Hypothalamus (tissue), 51 donors: ENCODE measurements at regions not wholly inside any gene's neighbourhood (a gene's known extent, or its start where the extent isn't known, plus 50 kb on each side); places are given as distances from the start of the nearest gene placed in this dataset.

Experiments used
- DNase-seq, 51 donors: peaks; one replicate each; lab custom pipeline; 2025; lab: John Stamatoyannopoulos, UW

DNA sequence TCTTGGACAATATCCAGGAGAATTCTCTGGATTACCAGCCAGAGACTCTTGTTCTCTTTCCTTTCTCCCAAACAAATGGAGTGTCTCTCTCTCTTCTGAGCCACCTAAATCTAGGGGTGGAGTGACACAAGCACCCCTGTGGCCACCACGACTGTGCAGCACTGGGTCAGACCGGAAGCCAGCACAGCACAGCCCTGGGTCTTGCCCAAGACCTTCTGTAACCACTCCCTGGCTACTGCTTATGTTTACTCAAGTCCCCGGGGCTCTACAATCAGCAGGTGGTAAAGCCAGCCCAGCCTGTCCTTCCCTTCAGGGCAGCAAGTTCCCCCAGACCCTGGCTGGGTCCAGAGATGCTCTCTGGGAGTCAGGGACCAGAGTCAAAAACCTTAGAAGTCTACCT lies 110.0 kb upstream of the TUT7 start:
- DNase-seq, result no peak

DNA sequence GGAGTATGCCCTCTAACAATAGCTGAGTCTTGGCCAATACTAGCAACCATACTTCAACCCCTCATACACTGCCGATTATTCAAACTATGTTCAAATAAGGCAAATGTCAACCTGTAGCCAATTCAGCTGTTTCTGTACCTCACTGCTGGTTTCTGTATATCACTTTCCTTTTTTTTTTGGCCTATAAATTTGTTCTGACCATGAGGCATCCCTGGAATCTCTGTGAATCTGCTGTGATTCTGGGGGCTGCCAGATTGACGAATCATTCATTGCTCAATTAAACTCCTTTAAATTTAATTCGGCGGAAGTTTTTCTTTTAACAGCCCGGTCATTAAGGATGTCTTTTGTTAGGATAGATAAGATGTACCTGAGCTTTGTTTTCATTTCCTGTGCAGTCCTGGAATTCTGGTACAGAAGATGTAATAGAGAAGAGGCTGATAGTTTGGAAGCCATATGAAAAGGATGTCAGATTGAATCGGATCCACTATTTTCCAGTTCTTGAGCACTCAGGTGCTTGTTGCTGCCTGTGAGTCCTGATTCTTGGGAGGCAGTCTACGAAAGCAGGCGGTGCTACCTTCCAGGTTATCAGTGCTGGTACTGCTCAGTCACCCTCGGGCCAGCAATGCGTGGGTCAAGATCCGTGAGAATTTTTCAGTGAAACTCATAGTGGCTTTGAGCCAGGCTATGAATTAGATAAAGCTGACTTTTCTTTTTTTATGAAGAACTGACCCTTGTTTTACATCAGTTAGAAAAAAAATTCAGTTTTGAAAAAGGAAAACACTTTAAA lies 106.2 kb upstream of the TUT7 start:
- no peak for DNase-seq

DNA sequence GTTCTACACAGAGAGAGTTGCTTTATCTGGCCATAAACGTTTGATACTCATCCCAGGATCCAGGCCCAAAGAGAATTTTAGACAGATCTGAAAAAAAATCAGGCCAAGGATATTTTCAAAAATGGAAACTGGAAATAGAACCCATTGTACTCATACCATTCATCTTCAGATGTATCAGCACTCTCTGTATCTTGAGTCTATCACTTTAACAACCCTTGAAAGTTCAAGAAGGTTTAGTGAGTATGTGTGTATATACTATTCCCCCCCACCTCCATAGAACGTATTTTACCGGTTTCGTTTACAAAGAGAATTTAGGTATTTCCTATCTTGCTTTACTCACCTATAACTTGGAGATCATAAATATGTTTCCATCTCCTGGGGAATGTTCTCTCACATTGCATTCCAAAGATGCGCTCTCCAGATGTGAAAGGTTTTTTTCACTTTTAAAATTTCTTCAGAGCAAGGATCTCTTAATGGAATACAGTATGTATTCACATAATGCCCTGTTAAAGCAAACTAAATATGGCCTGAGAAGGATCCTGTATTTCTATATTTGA lies 105.5 kb upstream of the TUT7 start:
- DNase-seq, result no peak

DNA sequence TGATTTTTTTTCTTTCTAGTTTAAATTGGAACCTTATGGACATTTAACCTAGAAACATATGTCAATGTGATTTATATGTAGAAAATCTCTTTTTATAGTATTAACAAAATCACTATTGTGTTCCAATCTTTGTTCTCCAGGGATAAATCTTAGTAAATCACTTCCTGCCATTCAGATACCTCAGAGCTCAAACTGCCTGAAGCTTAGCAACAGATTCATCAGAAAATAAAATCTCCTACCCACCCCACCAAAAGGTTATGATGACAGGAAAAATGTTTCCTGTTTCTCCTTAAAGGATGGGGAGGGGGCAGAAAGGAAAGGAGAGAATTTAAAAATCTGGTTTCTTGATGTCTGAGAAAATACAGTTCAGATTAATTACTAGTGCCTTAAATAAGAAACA lies 105.0 kb upstream of the TUT7 start:
- DNase-seq, result no peak

DNA sequence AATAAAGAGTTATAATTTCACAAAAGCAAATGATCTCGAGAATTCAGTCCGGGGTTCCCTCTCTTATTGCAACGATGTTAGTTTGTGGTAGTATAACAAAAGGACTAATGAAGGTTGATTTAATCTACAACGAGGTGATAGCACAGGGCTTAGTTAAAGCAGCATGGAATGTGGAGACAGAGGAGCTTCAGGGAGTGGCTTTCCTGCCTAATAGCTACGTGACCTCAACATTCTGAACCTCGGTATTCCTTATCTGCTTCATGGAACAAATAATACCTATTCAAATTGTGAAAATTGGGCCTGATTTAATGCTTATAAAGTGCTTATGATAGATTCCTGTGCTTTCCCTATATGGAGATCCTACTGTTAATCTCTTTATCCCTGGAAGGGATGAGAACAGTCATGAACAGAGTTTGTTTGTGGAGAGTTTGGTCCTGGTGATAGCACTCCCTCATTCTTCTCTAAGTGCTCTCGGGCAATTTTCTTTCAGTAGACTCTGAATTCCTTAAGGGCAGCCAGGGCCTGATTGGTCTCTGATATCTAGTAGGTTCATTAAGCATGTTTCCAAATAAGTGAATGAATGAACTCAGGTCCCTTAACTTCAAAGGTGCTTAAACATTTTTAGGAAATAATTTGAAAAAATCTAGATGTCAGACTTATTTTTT lies 104.1 kb upstream of the TUT7 start:
- no peak for DNase-seq

DNA sequence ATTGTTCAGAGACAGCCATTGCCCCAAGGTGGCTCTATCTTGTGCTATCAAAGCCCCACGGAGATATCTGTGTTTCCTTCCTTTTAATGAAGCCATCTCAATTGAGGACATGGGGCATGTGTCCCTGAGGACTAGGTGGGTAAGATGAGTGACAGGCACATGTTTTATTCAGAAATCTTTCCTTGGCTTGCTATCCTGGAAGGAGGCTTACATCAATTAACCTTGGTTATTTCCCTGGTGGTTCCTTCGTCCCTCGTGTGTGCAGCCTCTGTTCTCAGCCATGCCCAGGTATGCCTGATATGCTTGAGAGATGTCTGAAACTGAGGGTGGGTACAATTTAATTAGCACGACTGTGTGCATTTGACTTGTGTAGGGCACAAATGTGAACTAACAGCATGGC lies 102.2 kb upstream of the TUT7 start:
- DNase-seq, result no peak

DNA sequence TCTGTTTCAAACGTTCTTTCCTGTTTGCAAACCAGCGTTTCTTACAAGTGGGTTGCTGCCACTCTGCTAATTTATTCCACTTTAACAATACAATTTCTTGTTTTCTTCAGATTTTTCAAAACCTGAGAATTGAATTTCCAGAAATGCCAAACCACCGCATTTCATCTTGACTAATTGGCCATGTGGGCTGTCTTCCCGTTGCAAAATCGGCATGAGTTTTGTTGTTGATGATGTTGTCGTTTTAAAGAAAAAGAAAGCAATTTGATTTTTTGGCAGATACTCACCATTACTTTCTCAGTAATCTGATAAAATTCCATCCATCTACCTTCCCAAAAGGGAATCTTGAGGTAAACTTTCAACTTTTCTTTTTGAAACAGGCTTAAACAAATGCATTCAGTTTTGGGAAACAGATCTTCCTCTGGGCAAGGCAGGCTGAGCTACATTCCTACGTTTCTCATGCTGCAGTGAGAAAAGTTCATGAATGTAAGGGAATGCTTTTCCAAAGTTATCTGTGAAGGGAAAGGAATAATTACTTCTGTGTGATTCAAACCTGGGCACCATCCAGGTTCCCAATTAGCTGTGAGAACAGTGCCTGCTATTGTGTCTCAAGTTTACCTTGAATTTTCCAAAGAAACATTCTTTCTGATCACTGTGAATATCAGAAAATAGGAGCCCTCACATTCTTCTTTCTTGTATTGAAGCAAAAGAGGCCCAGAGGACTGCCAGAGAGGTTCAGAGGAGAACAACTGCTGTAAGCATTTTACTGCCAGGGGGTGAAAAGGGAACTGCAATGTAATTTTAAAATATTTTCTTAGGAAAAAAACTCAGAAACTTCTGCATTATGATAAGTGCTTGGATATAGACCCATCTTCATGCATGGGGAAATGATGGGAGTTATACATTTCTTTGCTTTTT lies 100.7 kb upstream of the TUT7 start:
- DNase-seq, result no peak

DNA sequence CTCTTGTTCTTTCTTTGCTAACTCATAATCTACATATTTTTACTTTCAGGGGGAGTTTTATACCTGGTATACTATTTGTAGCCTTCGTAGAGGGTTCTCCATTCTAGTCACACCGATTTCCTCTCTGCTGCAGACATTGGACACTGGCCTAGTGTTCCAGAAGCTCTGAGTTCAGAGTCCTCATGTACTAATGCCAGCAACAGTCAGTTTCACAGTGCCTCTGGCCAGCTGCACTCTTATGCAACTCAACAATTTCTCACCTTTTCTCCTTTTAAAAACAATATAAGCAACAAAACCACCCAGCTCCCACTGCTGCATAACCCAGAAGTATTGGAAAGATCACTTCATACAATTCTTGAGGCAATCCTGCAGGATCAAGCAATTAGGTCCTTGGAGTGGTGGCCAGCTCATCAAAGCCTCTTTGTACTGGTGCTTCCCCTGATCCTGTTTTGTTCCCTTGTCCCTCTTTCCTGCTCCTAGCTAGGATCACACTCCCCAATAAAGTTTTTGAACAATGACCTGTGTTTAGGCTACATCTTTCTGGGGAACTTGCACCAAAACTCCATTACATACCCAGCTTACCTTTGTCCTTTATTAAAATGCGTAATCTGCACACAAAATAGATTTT lies 98.1 kb upstream of the TUT7 start:
- no peak for DNase-seq

DNA sequence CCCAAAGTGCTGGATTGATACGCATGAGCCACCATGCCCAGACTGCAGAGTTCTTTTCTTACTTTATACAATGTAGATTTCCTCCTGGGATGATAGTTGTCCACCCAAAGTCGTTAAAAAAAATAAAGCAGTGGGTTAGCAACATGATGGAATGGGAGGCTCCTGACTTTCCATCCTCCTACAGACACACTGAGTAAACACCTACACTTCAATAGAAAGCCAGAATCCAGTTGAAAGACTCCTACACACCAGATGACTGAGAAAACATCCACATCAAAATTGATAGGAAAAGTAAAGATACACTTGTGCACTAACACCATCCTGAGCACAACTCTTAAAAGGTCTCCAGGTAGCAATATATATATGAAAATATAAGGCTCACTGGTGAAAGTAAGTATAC lies 95.0 kb upstream of the TUT7 start:
- DNase-seq, result no peak

DNA sequence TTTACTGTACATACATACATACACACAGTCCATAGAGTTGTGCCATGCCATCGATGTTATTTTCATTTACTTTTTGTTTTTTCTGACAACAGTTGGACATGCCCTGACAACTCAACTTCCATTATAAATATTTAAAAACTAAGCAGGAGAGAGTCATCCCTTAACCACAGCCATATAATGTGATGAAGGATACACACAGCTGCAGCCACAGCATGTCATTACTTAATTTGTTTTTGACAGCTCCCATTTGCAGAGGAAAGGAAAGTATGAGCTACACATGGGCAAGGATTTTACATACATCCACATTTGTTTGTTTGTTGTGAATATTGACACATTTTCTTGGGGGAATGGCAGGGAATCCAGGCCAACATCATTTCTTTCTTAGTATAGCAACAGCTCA lies 91.5 kb upstream of the TUT7 start:
- no peak for DNase-seq

DNA sequence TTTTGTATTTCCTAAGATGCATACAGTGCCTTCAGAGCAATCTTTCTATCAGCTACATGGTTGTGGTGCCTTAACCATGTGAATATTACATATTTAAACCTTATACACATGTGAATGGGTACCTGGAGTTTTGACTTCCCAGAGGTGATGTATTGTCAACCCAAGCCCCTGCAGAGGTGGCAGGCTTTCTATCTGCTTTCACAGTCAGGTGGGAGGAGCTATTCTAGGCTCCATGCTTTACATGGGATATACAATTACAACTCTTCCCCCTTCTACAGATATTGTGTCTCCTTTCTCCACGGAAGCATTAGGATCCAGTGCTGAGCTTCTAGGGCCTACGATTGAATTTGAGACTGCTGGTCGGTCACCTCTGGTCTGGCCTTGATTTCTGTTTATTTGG lies 89.8 kb upstream of the TUT7 start:
- no peak for DNase-seq

DNA sequence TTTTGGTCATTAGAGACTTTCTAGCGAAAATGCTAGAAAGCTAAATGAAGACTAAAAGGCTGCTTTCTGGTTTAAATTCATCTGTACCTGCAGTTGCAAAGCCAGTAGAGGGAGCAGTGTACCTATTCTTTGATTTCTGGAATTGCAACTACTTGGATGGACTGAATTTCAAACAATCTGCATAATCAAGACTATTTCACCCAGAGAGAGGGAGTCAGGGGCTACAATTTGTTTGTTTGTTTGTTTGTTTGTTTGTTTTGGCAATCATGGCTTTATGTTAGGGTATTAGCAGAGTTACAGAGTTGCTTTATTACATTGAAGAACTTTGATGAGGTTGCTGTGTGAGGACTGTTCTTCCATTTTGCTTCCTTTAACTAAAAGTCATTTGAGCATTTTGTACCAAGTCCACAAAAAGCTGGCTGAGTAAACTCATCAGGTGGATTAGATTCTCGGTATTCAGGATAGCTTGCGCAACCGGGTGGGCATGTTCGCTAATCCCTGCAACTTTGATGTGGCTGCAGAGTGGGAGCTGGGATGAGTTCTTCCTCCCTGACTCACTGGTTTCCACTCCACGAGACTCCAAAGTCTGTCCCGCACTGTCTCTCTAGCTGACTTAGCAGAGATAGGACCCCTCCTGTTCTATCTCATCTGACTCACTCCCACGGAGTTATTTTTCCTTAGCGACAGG lies 80.0 kb upstream of the TUT7 start:
- peak in 2 of 51 donors; percentile 11 to 46 for DNase-seq

DNA sequence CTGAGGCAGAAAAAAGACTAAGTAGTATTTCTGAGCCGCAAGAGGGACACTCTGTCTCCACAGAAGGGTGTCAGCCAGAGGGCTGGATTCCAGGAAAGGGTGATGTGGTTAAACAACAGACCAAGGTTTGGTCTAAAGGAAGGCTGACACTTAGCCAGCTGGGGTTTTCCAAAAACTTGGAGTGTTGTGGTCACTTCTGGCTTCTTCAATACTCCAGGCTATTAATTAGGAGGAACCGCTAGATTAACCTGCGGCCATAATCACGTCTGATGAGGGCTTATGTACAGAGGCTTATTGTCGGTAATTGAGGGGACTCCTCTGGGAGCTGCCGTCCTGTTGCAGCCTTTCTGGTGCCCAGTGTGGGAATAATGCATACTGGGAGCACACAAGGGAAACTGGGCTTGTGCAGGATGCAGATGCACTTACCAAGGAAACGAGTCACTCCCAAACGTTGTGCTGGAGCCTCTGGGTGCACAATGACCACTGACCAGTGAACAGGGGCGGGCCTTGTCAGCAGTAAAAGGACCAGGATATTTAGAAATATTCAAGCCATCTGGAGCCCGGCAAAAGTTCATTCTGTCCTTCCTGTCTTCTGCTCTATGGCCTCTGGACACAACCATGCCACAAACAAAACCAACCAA lies 70.2 kb upstream of the TUT7 start:
- no peak for DNase-seq

DNA sequence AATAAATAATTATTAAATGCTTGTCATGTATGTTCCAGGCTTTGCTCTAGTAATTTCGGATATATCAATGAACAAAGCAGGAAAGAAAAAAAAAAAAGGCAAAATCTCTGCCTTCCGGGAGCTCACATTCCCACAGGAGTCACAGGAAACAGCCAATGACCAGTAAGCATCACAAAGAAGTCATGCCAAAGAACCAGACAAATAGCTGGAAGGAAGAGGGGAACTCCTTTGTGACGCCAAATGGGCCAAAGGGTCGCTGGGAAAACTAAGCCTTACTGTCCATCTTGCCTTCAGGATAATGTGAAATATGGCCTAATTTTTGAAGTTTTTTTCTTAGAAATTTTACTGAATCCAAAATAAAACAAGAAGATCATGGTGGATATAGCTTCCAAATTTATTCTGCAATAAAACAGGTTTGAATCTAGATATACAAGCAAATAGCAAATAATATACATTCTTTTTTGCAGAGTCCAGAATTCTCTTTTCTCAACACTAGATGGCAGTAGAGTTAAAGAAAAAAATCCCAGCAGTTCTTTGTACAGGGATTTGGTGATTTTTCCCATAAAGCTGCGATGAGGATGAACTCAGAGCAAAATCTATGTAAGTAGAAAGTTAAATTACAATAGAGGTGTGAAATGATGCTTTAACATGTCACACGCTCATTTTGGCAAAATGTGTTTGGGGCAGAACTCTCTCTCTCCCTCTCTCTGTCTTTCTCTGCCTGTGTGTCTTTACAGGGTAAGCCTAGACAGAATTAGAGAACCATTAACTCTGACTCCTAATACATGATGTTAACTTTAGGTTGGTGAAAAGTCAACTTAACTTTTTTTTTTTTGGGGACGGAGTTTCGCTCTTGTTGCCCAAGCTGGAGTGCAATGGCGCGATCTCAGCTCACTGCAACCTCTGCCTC lies 60.0 kb upstream of the TUT7 start:
- DNase-seq, result peak in 1 of 51 donors; percentile 28

DNA sequence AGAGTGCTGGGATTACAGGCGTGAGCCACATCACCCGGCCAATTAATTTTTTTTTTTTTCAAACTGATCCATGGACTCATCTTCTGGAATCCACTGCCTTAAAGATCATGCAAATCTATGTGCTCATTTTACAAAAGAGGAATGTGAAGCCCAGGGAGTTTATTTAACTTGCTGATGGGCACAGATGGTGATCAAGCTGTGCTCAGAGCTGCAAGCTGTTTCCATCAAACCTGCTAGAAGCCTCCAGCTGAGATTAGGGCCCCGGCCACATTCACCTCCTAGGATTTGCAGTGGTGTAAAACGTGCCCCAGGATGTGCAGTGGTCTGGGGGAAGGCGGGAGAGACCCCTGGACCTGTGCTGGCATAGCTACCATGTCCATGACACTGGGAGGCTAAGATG lies 56.1 kb upstream of the TUT7 start:
- no peak for DNase-seq

DNA sequence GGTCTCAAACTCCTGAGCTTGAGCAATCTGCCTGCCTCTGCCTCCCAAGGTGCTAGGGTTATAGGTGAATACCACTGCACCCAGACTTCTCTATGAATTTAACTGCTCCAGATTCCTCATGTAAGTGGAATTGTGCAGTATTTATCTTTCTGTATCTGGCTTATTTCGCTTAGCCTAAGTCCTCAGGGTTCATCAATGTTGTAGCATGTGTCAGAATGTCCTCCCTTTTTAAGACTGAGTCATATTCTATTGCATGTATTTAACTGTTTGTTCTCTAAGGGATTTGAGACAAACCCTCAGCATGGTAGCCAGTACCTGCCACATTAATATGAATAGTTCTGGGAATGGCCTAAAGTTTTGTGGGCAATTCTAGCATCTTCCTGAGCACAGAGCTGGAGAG lies 53.9 kb upstream of the TUT7 start:
- DNase-seq, result no peak

DNA sequence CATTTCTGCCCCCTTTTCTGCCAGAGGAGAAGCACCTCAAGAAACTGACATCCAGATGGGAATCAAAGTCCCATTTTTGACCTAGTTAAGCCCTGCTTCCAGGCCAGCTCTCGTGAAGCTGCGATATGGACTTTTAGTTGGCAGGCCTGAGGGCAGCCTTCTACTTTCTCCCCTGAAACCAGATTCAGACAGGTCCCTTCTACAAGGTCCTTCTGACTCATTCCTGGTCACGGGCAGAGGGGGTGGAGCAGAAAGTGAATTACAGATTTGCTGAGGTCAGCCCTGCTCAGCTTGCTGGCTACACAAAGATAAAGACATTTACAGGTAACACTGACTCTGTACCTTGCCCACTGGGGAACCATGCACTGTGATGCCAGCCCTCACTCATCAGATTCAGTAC lies 52.8 kb upstream of the TUT7 start:
- no peak for DNase-seq

DNA sequence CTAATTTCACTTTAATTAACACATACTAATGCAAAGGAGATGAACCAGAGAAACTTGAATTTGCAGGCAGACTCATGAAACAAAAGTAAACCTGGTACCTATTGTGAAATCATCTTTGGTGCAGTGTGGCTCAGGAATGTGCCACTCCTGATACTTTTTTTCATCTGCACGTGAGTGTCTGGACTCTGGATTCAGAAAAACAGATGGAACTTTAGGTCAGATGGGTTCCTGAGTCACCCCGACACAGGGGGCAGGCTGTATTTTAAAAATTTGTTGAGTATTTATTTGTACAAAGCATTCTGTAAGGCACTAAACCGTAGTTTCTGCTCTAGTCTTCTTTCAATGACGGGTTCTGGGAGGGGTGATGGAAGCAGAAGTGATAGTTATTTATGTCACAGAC lies 52.2 kb upstream of the TUT7 start:
- DNase-seq, result peak in 2 of 51 donors; percentile 28 to 66
